GM18498 (cell line): ENCODE measurements at regions not wholly inside any gene's neighbourhood (a gene's known extent, or its start where the extent isn't known, plus 50 kb on each side); places are given as distances from the start of the nearest gene placed in this dataset.
"Not testable (repeated sequence)": the region's sequence is repeated elsewhere in the genome, so short reads cannot be mapped to it uniquely, and the experiment has no call there.

Source experiments
- ATAC-seq: cut with Tn5 transposase; IDR thresholded peaks from one replicate; pipeline ENCODE4 v1.9.1; 2021; ENCODE audit warnings: mild to moderate bottlenecking, moderate library complexity; ENCODE audit not compliant: unreplicated experiment

GRCh38 chr3:162597226-162597625, 1100.6 kb downstream of the OTOL1 start:
- no peak for ATAC-seq

GRCh38 chr3:162598500-162598899, 1101.9 kb downstream of the OTOL1 start:
- ATAC-seq: not testable (repeated sequence)

GRCh38 chr3:162599742-162600141, 1103.1 kb downstream of the OTOL1 start:
- not testable (repeated sequence) for ATAC-seq

- ATAC-seq: no peak
These were observed 1104.6 kb downstream of the OTOL1 start for GRCh38 chr3:162601101-162601670.

- no peak for ATAC-seq
These were observed 1106.0 kb downstream of the OTOL1 start for GRCh38 chr3:162602619-162603018.

GRCh38 chr3:162605651-162606204, 1109.1 kb downstream of the OTOL1 start:
- ATAC-seq: no peak

- no peak for ATAC-seq
These were observed 1113.7 kb downstream of the OTOL1 start for GRCh38 chr3:162610261-162610660.

GRCh38 chr3:162612991-162613390, 1116.4 kb downstream of the OTOL1 start:
- no peak for ATAC-seq

GRCh38 chr3:162626172-162626571, 1129.6 kb downstream of the OTOL1 start:
- ATAC-seq: no peak

GRCh38 chr3:162628531-162628930, 1131.9 kb downstream of the OTOL1 start:
- ATAC-seq: no peak

GRCh38 chr3:162629372-162629771, 1132.8 kb downstream of the OTOL1 start:
- no peak for ATAC-seq

- ATAC-seq: no peak
These were observed 1136.1 kb downstream of the OTOL1 start for GRCh38 chr3:162632672-162633071.

- ATAC-seq: not testable (repeated sequence)
These were observed 1143.6 kb downstream of the OTOL1 start for GRCh38 chr3:162640208-162640607.

- ATAC-seq: no peak
These were observed 1144.7 kb downstream of the OTOL1 start for GRCh38 chr3:162641317-162641716.

- no peak for ATAC-seq
These were observed 1145.3 kb downstream of the OTOL1 start for GRCh38 chr3:162641907-162642306.

- ATAC-seq: no peak
These were observed 1146.6 kb downstream of the OTOL1 start for GRCh38 chr3:162643245-162643644.

GRCh38 chr3:162647321-162647720, 1150.7 kb downstream of the OTOL1 start:
- no peak for ATAC-seq

GRCh38 chr3:162658003-162658402, 1161.4 kb downstream of the OTOL1 start:
- ATAC-seq: no peak

- no peak for ATAC-seq
These were observed 1169.2 kb downstream of the OTOL1 start for GRCh38 chr3:162665684-162666391.

GRCh38 chr3:162666835-162667234, 1170.2 kb downstream of the OTOL1 start:
- ATAC-seq: no peak

- ATAC-seq: no peak
These were observed 1173.6 kb downstream of the OTOL1 start for GRCh38 chr3:162670181-162670580.

- no peak for ATAC-seq
These were observed 1180.9 kb downstream of the OTOL1 start for GRCh38 chr3:162677475-162677874.
